Stimulated activated CD4-positive, alpha-beta T cell treated with anti-CD3 and anti-CD28 coated beads, Interleukin-4, amount 100 ng/mL, for 48 hours (primary cell): ENCODE measurements at regions not wholly inside any gene's neighbourhood (a gene's known extent, or its start where the extent isn't known, plus 50 kb on each side); places are given as distances from the start of the nearest gene placed in this dataset.
A peak's percentile ranks its signal among the peaks of the same experiment; 100 is the strongest.
"Not testable (repeated sequence)": the region's sequence is repeated elsewhere in the genome, so short reads cannot be mapped to it uniquely, and the experiment has no call there.

ENCODE experiments used
- DNase-seq, 2 donors: peaks; one replicate each; pipeline ENCODE4 v3.0.0-alpha.2; 2020; ENCODE audit warnings: low read depth in 2 of 2

DNA sequence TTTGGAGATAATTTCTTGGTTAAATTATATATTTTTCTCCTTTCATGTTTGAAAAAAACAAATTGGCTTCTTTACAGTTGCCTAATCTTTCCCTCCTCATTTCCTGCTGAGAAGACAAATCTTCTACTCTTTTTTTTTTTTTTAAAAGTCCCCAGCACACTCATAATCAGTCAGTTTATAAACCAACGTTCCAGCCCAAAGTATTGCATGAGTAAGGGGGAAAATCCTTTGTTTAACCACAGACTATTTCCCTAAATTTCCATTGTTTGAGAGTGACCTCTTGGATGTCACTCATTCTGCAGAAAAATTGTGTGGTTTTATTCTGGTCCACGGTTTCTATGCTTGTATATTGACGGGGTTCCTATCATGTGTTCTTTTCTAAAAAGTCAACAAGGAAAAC, 55.1 kb upstream of the TLR4 start:
- DNase-seq = no peak

DNA sequence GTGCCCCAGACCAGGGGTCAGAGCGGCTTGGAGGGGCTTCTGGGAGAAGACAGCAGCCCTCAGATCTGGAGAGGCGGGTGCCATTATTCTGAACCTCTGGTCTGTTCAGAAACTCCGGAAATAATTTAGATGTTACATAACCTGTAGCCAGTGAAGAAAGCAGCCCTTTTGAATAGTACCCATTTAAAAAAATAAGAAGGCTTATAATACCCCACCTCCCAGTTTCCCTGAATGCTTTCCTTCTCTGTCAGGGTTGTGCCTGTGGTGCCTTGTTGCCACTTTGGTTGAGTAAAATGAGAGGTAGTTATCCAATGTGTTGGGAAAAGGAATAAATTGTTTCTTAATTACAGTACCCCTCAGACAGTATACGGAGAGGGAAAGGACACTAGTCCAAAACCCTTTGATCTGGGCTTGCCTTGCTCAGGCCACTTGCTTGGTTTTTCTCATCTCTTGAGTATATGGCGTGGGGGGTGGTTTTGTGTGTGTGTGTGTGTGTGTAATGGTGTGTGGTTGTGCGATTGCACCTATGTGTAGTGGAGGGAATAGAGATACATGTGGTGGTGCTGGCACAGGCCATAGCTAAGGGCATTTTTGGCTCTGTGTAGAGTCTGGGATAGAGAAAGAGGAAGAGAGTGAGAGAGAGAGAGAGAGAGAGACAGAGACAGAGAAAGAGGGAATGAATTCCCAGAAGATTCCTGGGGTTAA, 59.1 kb upstream of the TLR4 start:
- DNase-seq = no peak

DNA sequence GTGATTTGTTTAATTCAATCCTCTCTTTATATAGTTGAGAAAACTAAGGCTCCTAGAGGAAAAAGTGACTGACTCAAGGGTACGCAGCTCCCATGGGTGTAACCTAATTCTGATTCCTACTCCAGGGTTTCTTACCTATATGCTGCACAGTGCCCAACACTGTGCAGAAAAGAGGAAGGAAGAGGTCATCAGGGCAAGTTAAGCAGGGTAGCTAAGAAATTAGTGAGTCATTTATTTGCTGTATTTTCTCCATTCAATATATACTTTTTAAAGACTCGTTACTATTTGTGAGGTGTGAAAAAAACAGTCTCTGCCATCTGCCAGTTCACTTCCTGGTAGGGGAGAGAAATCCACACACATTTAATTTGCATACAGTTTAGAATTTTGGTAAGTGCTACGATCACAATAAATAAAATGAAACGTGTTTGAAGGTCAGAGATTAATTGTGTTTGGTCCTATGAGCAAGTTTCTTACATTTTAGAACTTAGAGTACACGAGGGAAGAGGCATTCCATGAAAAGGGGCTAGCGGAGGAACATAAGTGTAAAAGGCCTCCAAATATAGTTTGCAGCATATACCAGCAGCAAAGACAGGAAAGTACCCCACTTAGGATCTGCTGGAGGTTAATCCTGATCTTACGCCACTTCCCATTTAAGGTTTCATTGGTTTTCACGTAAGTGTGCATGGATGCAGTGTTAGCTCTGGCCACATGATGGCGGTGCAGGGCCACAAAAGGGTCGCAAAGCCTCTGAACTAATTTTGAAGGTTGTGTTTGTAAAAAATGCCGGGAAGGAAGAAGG, 59.9 kb upstream of the TLR4 start:
- DNase-seq = peak; percentile 29 to 50

DNA sequence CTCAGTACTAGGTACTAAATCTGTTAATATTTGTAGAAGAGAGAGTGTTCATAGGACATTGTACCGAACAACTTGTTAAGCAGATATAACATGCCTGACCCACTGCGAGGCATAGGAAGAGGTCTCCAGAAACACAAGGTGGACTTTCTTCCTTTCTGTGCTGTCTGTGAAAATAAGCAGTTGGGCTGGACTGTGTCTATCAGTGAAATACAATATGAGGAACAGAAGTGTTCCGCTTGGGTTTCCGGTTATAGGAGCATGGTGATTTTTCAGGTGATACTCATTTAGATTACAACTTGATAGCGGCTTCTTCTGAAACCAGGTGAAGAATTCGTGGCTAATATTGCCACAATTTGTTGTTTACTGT, 60.9 kb upstream of the TLR4 start:
- no peak for DNase-seq

DNA sequence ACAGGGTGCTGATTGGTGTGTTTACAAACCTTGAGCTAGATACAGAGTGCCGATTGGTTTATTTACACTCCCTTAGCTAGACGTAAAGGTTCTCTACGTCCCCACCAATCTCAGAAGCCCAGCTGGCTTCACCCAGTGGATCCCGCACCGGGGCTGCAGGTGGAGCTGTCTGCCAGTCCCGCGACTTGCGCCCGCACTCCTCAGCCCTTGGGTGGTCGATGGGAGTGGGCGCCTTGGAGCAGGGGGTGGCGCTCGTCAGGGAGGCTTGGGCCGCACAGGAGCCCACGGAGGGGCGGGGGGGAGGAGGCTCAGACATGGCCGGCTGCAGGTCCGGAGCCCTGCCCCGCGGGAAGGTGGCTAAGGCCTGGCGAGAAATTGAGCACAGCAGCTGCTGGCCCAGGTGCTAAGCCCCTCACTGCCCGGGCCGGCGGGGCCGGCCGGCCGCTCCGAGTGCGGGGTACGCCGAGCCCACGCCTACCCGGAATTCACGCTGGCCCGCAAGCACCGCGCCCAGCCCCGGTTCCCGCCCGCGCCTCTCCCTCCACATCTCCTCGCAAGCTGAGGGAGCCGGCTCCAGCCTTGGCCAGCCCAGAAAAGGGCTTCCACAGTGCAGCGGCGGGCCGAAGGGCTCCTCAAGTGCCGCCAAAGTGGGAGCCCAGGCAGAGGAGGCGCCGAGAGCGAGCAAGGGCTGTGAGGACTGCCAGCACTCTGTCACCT, 61.5 kb upstream of the TLR4 start:
- DNase-seq = not testable (repeated sequence)

DNA sequence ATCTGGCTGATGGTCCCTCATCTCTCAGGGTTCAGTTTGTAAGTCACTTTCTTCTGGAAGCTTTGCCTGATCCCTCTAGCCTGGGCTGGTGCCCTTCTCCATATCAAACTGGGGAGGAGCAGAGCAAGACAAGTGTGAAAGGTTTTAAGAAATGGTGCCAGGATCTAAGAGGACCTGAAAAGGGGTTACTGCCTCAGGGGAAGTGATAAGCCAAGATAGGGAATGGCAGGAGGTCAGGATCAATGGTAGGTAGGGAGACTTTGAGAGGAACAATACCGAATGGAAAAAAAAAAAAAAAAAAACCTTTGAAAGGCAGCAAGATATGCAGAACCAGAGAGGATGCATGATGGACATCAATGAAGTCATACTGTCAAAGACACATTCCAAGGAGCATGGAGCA, 67.5 kb upstream of the TLR4 start:
- no peak for DNase-seq

DNA sequence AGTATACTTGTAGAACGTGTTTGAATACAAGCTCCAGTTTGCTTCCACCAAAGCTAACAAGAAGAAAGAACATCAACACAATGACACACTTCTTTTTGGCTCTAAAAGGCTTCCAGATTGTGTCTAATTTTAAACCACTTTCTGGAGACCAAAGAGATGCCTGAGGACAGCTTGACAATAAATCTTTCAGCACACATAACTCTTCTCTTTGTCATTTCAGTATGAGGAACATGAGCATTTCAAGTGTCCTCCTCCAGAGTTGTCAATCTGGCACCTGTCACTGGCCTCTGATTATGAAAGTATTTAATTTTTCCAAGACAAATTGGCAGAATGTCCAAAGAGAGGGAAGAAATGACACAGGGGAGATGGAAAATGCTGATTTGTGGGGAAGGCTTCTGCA, 79.0 kb upstream of the TLR4 start:
- no peak for DNase-seq

DNA sequence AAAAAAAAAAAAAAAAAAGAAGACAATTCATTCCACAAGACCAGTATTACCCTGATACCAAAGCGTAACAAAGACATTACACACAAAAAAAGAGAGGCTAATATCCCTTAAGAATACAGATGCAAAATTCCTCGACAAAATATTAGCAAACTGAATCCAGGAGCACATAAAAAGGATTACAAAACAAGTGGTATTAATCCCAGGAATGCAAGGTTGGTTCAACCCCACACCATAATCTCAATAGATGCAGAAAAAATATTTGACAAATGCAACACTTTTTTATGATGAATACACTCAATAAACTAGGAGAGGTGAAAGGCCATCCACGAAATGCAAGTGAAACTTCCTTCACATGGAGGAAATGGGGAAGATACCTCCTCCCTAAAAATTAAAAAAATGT, 80.1 kb upstream of the TLR4 start:
- no peak for DNase-seq

DNA sequence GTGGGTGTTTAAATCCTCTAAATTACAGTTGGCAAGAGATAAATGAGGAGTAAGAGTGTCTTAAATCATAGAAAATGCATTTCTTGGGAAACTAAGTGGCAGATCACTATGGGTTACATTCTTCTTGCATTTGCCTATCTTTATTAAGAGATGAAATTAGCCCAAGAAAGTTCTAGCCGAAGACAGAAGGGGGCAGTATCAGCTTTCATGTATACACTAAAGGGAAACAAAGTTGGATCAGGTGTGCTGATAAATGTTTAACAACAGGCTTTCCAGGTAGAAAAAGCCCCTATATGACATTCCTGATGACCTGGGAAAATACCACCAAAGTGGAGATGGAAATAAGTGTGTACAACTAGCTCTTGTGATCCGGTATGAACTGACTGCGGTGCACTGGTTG, 81.9 kb upstream of the TLR4 start:
- no peak for DNase-seq

DNA sequence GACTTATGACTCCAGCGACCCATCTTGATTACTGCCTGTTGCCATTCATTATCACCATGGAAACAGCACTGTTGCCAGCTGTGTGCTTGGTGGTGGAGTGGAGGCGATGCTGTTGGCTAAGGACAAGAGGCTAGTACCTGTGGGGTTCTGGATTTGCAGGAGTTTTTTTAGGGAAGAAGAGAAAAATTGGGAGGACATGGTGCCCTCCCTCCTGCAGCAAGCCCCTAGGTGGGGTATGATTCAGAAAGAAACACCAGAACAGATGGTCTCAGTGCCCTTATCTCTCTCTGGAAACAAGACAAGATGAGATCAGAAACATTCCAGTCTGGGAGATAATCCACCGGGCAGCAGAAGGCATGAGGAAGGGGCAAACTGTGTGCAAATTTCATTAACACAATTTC, 87.8 kb upstream of the TLR4 start:
- DNase-seq = no peak

DNA sequence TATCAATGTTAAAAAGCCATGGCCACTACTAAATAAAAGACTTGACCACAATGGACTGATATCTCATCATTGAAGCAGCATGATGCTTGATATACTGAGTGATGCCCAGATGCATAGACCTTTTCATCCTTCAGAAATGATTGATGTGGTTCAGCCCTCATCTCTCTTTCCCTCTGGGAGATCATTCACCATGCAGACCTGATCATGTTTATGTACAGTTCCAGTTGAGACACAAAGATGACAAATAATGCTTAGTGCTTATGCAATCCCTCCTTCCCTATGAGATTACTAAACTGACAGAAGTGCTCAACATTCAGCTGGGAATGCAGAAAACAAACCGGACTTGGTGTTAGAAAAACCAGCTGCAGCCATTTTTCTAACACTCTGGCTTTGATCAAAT, 91.9 kb upstream of the TLR4 start:
- no peak for DNase-seq

DNA sequence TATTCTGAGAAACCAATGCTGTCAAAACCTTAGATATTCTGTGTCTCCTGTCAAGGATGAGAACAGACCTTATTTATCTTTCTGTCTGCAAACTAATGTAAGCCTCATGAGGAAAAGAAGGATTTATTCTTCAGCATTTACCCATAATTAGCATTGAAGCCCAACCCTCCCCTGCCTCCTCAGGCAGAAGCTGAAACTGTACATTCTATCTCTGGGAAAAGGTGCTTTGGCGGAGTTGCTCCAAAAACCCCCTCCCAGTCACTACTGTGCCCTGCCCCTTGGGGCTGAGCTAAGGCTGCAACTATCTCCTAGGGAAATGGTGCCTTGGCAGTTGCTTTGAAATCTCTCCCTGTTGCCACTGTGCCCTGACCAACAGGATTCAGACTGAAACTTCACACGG, 106.2 kb upstream of the TLR4 start:
- no peak for DNase-seq

DNA sequence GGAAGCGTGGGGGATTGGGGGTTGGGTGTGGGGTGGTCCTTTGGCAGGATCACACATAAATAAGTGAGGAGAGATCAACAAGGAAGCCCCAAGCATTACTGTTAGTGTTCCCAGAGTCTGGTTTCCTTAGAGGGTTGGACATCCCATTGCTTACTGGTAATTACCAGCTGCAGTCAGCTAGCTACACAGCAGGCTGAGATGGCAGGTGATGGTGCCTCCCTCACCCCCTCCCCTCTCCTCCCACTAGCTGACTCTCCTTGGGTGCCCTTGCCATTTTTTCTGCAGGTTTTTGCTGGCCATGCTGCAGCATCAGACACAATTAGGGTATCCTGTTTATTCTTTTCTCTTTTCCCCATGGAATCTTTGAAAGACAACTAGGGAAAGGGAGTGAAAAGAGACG, 107.5 kb upstream of the TLR4 start:
- no peak for DNase-seq

DNA sequence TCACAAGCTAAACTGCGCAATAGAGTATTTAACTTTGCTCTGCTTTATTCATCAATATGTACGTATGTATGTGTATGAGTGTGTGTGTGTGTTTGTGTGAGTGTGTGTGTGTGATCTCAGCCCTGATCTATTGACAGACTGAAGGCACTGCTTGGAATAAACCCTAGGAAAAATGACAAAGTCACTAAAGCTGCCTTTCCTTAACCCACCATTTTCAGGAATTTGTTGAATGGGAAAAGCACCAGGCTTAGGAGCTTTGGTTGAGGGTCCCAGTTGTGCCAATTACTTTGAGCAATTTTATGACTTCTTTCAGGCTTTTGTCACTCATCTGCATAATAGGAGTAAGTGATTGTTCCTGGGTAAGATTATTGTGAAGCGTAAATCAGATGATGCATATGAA, 108.6 kb upstream of the TLR4 start:
- DNase-seq = no peak

DNA sequence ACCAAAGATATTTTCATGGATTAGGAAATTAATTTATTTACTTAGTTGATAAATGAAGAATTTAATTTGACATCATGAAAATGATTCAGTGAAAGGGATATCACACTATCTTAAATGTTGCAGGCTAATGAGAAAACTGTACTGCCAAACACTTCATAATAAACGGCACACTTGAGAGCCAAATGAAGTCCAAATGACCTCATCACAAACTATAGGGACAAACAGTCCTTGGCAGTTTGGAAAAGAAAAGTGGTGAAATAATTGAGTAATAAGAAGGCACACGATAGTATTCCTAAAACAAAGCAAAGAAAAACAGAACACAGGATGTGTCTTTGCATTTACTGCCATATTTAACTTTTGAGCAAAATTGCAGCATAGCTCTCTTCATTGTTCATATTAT, 116.9 kb upstream of the TLR4 start:
- no peak for DNase-seq

DNA sequence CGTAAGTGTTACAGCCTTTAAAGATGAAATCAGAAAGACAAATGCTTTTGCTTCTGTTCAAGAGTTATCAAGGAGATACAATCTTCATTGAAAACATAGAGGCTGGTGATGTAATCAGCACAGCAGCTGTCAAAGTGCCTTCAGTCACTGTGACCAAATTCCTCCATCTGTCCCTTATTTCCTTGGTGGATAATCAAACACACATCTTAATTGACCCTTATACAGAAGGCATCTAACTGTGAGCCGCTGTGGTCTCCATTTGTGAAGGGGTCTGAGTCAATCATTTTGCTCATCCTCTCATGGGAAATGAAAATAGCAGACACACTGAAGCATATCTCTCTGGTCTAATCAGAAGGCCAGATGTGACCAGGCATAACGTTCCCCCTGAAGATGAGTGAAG, 130.1 kb upstream of the TLR4 start:
- no peak for DNase-seq

DNA sequence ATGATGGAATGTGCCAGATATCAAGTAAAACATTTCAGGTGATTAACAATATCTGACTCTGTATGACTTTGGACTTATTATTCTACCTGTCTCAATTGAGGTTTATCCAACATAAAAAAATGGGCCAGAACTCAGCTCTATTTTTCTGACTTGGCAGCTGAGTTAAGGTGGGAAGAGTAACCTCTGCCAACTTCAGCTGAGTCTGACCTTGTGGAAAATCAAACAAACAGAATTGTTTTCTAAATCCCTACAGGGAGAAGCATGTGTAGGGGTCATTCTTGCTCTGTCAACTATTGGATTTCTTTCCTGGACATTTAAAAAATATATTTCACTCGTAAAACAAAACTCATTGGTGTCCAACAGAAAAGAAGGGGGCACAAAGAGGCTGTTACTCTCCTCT, 139.4 kb upstream of the TLR4 start:
- DNase-seq = no peak

DNA sequence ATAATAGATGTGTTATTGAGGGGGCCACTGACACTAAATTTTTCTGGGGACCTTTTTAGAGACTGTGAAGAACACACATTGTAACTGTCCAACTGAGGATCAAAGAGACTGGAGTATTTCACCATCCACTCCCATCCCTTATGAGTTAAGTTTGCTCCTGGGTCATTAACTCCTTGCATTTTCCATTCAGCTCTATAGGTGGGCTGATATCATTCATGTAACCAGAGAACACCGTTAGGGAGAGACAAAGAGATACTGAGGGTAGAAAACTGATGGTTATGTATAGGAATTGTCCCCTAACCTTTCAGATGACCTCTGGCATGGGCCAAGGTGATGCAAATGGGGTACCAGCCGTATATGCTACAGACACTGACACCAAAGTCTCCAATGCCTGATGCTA, 142.4 kb upstream of the TLR4 start:
- no peak for DNase-seq

DNA sequence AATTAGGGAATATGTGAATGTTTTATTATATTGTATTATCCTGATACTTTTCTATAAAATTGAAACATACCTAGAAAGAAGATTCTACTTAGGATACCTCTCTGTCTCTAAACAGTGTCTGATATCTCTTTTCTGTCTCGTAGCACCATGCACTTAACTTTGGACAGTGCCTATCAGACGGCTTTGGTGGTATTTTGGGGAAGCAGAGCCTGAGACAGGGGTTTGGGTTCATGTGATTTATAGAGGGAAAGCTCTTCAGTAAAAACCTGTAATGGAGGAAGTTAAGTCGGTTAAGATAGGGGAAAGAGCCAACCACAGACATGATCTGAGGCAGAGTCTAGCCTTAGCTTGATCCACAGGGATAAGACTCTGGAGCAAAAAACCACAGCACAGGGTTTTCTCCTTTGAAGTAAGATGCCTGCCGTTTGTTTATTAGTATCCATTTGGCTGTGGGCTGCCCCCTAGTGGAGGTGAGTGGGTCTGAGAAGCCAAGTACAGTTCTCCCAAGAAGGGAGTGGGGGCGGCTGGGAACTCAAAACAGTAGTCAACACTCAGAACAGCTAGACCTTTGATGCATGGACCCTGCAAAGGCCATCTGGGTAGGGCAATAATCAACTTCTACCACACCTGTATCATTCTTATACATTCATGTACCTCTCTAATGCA, 141.2 kb upstream of the ASTN2 start:
- DNase-seq = peak; percentile 16 to 32

DNA sequence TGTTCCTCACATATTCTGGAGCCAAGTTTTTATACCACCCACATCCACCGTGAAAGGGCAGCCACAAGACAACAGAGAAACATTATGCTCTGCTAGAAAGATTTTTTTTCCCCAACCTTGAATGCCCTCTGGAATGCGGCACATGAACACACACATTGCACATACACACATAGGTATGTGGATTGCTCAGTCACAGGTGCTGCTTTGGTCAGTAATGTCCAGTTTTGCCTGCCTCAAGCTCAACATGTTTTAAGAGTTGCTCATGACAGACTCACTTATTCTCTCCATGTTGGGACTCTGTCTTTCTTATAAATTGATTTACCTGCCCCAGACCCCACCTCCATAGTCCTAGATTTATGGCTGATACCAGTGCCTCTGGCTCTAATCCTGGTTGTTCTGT, 138.0 kb upstream of the ASTN2 start:
- no peak for DNase-seq

DNA sequence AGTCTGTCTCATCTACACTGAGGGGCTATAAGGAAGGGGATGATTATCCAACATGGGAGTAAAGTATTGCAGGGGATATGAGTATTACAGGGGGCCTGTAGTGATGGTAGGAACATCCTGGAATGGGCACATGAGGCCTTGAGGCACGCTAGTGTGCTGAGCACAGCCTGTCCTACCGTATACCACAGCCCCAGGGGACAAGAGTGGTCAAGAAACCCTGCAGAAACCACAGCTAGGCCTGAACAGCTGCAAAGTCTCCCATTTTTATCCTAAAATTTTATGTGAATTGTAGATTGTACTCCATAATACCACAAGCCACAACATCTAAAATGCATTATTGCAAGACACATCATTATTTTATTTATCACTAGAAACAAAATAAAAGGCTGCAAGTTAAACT, 136.3 kb upstream of the ASTN2 start:
- DNase-seq = no peak

DNA sequence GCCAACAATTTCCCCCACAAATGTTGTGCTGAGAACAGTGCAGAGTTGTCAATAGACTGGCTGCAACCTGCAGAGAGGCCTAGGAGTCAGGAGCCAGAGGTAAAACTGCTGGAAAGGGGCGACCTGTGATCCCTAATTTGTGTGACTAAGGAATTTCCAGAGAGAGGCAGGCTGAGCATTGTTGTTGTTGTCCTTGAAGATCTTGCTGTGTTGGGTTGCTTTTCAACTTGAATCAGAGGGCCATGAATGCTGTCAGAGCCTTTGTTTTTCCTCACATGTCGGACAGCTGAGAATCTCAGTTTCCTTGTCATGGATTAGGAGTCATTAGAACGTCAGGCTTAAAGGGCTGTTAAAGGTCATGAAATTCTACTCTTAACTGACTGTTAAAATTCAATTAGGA, 134.6 kb upstream of the ASTN2 start:
- no peak for DNase-seq

DNA sequence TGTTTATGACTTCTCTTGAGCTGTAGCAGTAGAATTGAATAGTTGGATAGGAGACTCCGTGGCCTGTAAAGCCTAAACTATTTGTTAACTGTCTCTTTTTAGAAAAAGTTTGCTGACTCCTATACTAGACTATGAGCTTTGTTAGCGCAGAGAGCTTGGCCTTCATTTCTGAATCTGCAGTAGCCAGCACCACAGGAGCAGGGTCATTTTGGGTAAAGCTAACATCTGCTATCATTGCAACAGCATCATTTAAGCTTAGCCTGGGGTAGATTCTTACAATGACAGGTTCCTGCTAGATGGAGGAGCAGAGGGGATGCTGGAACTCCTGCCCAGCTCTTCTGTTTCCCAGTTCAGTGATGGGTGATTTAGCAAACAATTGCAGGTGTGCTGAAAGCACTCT, 133.7 kb upstream of the ASTN2 start:
- DNase-seq = no peak
